HFFc6 (cell line): ENCODE measurements at regions not wholly inside any gene's neighbourhood (a gene's known extent, or its start where the extent isn't known, plus 50 kb on each side); places are given as distances from the start of the nearest gene placed in this dataset.
"Not testable (repeated sequence)": the region's sequence is repeated elsewhere in the genome, so short reads cannot be mapped to it uniquely, and the experiment has no call there.

Experiments
- DNase-seq: peaks from one replicate; pipeline ENCODE4 v3.0.0-alpha.2; 2018
- H3K27ac Mint-ChIP-seq: 2 replicates; pipeline ENCODE4 v1.8.0; 2020; ENCODE audit warnings: mild to moderate bottlenecking, mixed read lengths
- H3K27me3 Mint-ChIP-seq: 2 replicates; pipeline ENCODE4 v1.8.0; 2021; ENCODE audit warnings: mild to moderate bottlenecking, moderate library complexity, mixed read lengths; ENCODE audit not compliant: insufficient read depth
- H3K36me3 Mint-ChIP-seq: 2 replicates; pipeline ENCODE4 v1.8.0; 2021; ENCODE audit warnings: low read depth, mixed read lengths
- H3K4me1 Mint-ChIP-seq: 2 replicates; pipeline ENCODE4 v1.8.0; 2020; ENCODE audit warnings: low read depth, mixed read lengths
- H3K4me3 Mint-ChIP-seq: 2 replicates; pipeline ENCODE4 v1.8.0; 2020; ENCODE audit warnings: mild to moderate bottlenecking, moderate library complexity, mixed read lengths
- H3K9me3 Mint-ChIP-seq: 2 replicates; pipeline ENCODE4 v1.8.0; 2020; ENCODE audit warnings: mild to moderate bottlenecking, mixed read lengths
- CTCF ChIP-seq: fragments of 200-600 bp; sonication (generic); IDR thresholded peaks from 2 replicates; pipeline ENCODE4 v1.5.0; 2021; ENCODE audit warnings: antibody characterized with exemption, mild to moderate bottlenecking

- TF ChIP-seq CTCF = no peak
- peaks cover 40% of the 10 kb centered on the region for H3K4me1 Mint-ChIP-seq
- H3K27ac Mint-ChIP-seq = no peak overlapping the region
- H3K36me3 Mint-ChIP-seq = peaks cover 14% of the 10 kb centered on the region
- no peak overlapping the region for H3K4me3 Mint-ChIP-seq
- DNase-seq = no peak
- H3K9me3 Mint-ChIP-seq = no peaks in the 10 kb centered on the region; the same call in 1 of the 2 replicates
- H3K27me3 Mint-ChIP-seq = no peaks in the 10 kb centered on the region
Observed at GRCh38 chr12:75650595-75651341, 139.4 kb upstream of the KRR1 start.

GRCh38 chr12:75650100-75650499 is 138.7 kb upstream of the KRR1 start:
- H3K9me3 Mint-ChIP-seq = no peaks in the 10 kb centered on the region; the same call in 1 of the 2 replicates
- H3K27ac Mint-ChIP-seq = no peak overlapping the region
- H3K4me3 Mint-ChIP-seq = no peak overlapping the region
- peaks cover 9% of the 10 kb centered on the region for H3K36me3 Mint-ChIP-seq
- no peak for TF ChIP-seq CTCF
- no peaks in the 10 kb centered on the region for H3K27me3 Mint-ChIP-seq
- no peak for DNase-seq
- peaks cover 33% of the 10 kb centered on the region for H3K4me1 Mint-ChIP-seq

GRCh38 chr12:75648856-75649255 is 137.4 kb upstream of the KRR1 start:
- no peaks in the 10 kb centered on the region; the same call in 1 of the 2 replicates for H3K9me3 Mint-ChIP-seq
- H3K36me3 Mint-ChIP-seq = peaks cover 10% of the 10 kb centered on the region; the same call in 1 of the 2 replicates
- H3K4me3 Mint-ChIP-seq = no peak overlapping the region
- no peak overlapping the region for H3K27ac Mint-ChIP-seq
- no peak for TF ChIP-seq CTCF
- no peaks in the 10 kb centered on the region for H3K27me3 Mint-ChIP-seq
- H3K4me1 Mint-ChIP-seq = peaks cover 28% of the 10 kb centered on the region
- no peak for DNase-seq

DNA sequence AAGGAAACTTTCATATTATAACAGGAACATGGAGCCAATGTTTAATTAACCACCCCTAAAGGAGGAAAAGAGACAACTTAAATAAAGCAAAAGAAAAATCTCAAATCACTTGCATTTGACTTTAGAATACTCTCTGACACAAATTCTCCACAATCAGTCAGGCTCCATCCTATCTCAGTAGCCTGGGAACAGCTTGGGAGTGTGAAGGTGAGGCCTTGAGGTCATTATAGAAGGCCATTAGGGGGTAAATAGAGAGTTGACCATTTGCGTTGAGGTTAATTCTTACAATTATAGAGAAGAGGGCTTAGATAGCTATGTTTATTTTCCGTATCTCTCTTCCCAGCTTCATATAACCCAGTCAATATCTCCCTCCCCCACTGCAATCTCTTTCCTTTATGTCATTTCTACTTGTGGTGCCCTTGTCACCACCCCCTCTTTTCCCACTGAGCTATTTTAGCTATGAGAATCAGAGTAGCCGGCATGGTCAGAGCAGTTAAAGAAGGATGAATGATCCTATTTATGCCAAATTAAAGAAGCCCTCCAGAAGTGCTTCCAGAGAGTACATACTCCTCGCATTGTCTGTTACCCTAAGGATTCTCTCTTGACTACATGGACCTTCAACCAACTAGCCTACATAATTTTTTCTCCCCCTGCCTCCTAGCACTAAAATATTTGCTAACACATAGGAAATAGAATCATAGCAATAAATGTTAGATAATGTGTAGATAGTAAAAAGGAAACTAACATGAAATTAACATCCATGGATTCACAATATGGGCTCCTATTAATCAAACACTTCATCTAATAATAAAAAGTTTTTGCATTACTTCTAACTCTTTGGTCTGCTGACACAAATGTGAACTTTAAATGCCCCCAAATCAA is 135.2 kb upstream of the KRR1 start:
- H3K27ac Mint-ChIP-seq = no peak overlapping the region
- H3K27me3 Mint-ChIP-seq = no peaks in the 10 kb centered on the region
- DNase-seq = no peak
- peaks cover 4% of the 10 kb centered on the region; the same call in 1 of the 2 replicates for H3K36me3 Mint-ChIP-seq
- no peak overlapping the region for H3K4me3 Mint-ChIP-seq
- peaks cover 31% of the 10 kb centered on the region for H3K4me1 Mint-ChIP-seq
- no peaks in the 10 kb centered on the region for H3K9me3 Mint-ChIP-seq
- no peak for TF ChIP-seq CTCF

GRCh38 chr12:75644472-75645072 is 133.2 kb upstream of the KRR1 start:
- no peaks in the 10 kb centered on the region for H3K9me3 Mint-ChIP-seq
- no peak for TF ChIP-seq CTCF
- peaks cover 38% of the 10 kb centered on the region for H3K4me1 Mint-ChIP-seq
- DNase-seq = no peak
- H3K4me3 Mint-ChIP-seq = no peak overlapping the region
- H3K36me3 Mint-ChIP-seq = peaks cover 4% of the 10 kb centered on the region; the same call in 1 of the 2 replicates
- no peak overlapping the region for H3K27ac Mint-ChIP-seq
- H3K27me3 Mint-ChIP-seq = no peaks in the 10 kb centered on the region

GRCh38 chr12:75643119-75643518 is 131.7 kb upstream of the KRR1 start:
- H3K9me3 Mint-ChIP-seq, H3K36me3 Mint-ChIP-seq, H3K4me3 Mint-ChIP-seq, H3K27ac Mint-ChIP-seq, H3K27me3 Mint-ChIP-seq, DNase-seq: not testable (repeated sequence)
- peaks cover 43% of the 10 kb centered on the region for H3K4me1 Mint-ChIP-seq
